Loucy (cell line): ENCODE measurements at regions not wholly inside any gene's neighbourhood (a gene's known extent, or its start where the extent isn't known, plus 50 kb on each side); places are given as distances from the start of the nearest gene placed in this dataset.

ENCODE experiments used
- CTCF ChIP-seq: fragments of 200-600 bp; sonication (generic); conservative IDR thresholded peaks from 2 replicates; pipeline ENCODE4 v1.5.1; 2014; ENCODE audit warnings: mild to moderate bottlenecking, antibody characterized with exemption, low read length
- EZH2phosphoT487 ChIP-seq: fragments of 200-600 bp; IDR thresholded peaks from 2 replicates; pipeline ENCODE4 v1.6.1; 2018; ENCODE audit warnings: antibody characterized with exemption, mild to moderate bottlenecking, moderate library complexity, borderline replicate concordance

DNA sequence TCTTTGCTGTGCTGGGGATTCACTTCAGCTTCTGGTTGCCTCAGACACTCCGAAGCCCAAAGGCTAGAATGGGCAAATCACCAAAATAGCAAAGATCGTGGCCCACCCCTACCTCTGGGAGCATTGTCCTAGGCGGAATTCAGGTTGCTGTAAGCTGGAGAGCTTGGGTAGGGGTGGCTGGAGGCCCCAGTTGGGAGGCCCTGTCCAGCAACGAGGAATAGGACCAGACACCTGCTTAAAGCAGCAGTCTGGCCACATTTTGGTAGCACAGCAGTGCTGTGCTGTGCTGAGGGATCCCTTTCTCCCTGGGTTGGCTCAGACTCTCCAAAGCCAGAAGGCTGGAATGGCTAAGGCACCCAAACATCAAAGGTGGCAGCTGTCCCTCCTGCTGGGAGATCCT, 99.3 kb downstream of the CLDN1 start:
- no peak for TF ChIP-seq CTCF
- no peak for TF ChIP-seq EZH2phosphoT487
